ENCODE measurements at regions not wholly inside any gene's neighbourhood (a gene's known extent, or its start where the extent isn't known, plus 50 kb on each side); places are given as distances from the start of the nearest gene placed in this dataset.

DNA sequence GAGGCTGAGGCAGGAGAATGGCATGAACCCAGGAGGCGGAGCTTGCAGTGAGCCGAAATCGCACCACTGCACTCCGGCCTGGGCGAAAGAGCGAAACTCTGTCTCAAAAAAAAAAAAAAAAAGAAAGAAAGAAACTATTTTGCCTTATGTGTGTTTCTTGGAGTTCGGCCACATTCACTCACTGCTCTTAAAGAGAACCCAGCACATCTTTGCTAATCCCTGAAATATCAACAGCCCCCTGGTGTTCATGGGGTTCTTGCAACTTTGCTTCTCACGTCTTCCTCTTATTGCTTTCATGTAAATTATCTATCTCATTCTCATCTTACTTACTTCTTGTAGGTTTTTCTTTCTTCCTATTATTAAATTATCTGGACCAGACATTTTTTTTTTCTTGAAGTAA lies 126.3 kb upstream of the ASTN2 start:
- TF ChIP-seq, protein P1, sequence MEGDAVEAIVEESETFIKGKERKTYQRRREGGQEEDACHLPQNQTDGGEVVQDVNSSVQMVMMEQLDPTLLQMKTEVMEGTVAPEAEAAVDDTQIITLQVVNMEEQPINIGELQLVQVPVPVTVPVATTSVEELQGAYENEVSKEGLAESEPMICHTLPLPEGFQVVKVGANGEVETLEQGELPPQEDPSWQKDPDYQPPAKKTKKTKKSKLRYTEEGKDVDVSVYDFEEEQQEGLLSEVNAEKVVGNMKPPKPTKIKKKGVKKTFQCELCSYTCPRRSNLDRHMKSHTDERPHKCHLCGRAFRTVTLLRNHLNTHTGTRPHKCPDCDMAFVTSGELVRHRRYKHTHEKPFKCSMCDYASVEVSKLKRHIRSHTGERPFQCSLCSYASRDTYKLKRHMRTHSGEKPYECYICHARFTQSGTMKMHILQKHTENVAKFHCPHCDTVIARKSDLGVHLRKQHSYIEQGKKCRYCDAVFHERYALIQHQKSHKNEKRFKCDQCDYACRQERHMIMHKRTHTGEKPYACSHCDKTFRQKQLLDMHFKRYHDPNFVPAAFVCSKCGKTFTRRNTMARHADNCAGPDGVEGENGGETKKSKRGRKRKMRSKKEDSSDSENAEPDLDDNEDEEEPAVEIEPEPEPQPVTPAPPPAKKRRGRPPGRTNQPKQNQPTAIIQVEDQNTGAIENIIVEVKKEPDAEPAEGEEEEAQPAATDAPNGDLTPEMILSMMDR (IDR thresholded peaks at IDR 0.05; ENCODE audit: borderline replicate concordance, extremely low read depth, low read length, poor library complexity, severe bottlenecking): no peak
- TF ChIP-seq EZH2 (IDR thresholded peaks at IDR 0.05; ENCODE audit: borderline replicate concordance, low read depth, low read length, severe bottlenecking): no peak
